MCF 10A (cell line): ENCODE measurements at regions not wholly inside any gene's neighbourhood (a gene's known extent, or its start where the extent isn't known, plus 50 kb on each side); places are given as distances from the start of the nearest gene placed in this dataset.

Experiments used
- BruUV-seq: library from RNA; stranded (reverse); fragments of 400-500 nt; replicated peaks from 2 replicates; lab custom pipeline; 2021; lab: Mats Ljungman, UMichigan
- CTCF ChIA-PET: fragments of 300-600 bp; sonication (Branson Sonifier 250); formaldehyde crosslinking; extraction: SDS; loops from one replicate; lab custom pipeline; 2021; ENCODE audit warnings: antibody characterized with exemption, inconsistent platforms; lab: Yijun Ruan, JAX
- POLR2A ChIA-PET: fragments of 300-600, 350-650 bp; sonication (Branson Sonifier 250); formaldehyde crosslinking; extraction: SDS; loops from one replicate; lab custom pipeline; 2020; ENCODE audit warnings: antibody characterized with exemption, inconsistent platforms; lab: Yijun Ruan, JAX
- DNase-seq: peaks from one replicate; pipeline ENCODE4 v3.0.0-alpha.2; 2018; ENCODE audit not compliant: unreplicated experiment
- H3K27ac Mint-ChIP-seq: one replicate; pipeline ENCODE4 v1.8.0; 2022; ENCODE audit warnings: mild to moderate bottlenecking, low read depth, mixed read lengths; ENCODE audit not compliant: unreplicated experiment
- H3K27me3 Mint-ChIP-seq: one replicate; pipeline ENCODE4 v1.8.0; 2022; ENCODE audit warnings: mixed read lengths; ENCODE audit not compliant: insufficient read depth, unreplicated experiment
- H3K36me3 Mint-ChIP-seq: one replicate; pipeline ENCODE4 v1.8.0; 2022; ENCODE audit warnings: mild to moderate bottlenecking, moderate library complexity, mixed read lengths; ENCODE audit not compliant: insufficient read depth, unreplicated experiment
- H3K4me1 Mint-ChIP-seq: one replicate; pipeline ENCODE4 v1.8.0; 2022; ENCODE audit warnings: mixed read lengths; ENCODE audit not compliant: insufficient read depth, unreplicated experiment
- H3K4me3 Mint-ChIP-seq: one replicate; pipeline ENCODE4 v1.8.0; 2022; ENCODE audit warnings: mild to moderate bottlenecking, moderate library complexity, mixed read lengths; ENCODE audit not compliant: unreplicated experiment
- H3K9me3 Mint-ChIP-seq: one replicate; pipeline ENCODE4 v1.8.0; 2022; ENCODE audit warnings: mixed read lengths; ENCODE audit not compliant: unreplicated experiment
- CTCF ChIP-seq: fragments of 200-600 bp; IDR thresholded peaks from one replicate; pipeline ENCODE4 v1.8.0; 2022; ENCODE audit warnings: antibody characterized with exemption, mild to moderate bottlenecking; ENCODE audit not compliant: unreplicated experiment
- intact Hi-C: fragments of 100-400 bp; cut with micrococcal nuclease; formaldehyde crosslinking; loops from 2 replicates; pipeline ENCODE4 v1.14.1; 2022

GRCh38 chr6:121668259-121668658, 232.8 kb downstream of the GJA1 start:
- Mint-ChIP-seq H3K27ac (no peak overlapping the region), H3K4me1 (peaks cover 11% of the 10 kb centered on the region), H3K36me3 (no peaks in the 10 kb centered on the region), H3K9me3 (no peaks in the 10 kb centered on the region), H3K4me3 (no peak overlapping the region), H3K27me3 (no peaks in the 10 kb centered on the region)
- ChIA-PET POLR2A (interaction anchor here (2.5 kb wide), 1 partner anchor 15 kb away, joined by 8 read pairs; no protein-coding TSS in a partner anchor), CTCF (interaction anchor here (0.6 kb wide), 1 partner anchor 313 kb away, joined by 3 read pairs; no protein-coding TSS in a partner anchor)
- DNase-seq, result no peak
- no TSS peak for BruUV-seq
- intact Hi-C loops, result no loop called here
- TF ChIP-seq CTCF, result no peak

GRCh38 chr6:121670511-121670910, 235.1 kb downstream of the GJA1 start:
- no peak overlapping the region for H3K4me3 Mint-ChIP-seq
- no peaks in the 10 kb centered on the region for H3K36me3 Mint-ChIP-seq
- no TSS peak for BruUV-seq
- TF ChIP-seq CTCF, result no peak
- ChIA-PET CTCF (no interaction called here), POLR2A (no interaction called here)
- intact Hi-C loops, result no loop called here
- no peak for DNase-seq
- H3K9me3 Mint-ChIP-seq, result no peaks in the 10 kb centered on the region
- no peak overlapping the region for H3K27ac Mint-ChIP-seq
- H3K4me1 Mint-ChIP-seq, result peaks cover 11% of the 10 kb centered on the region
- H3K27me3 Mint-ChIP-seq, result no peaks in the 10 kb centered on the region

- CTCF ChIA-PET, result interaction anchor here (0.7 kb wide), 1 partner anchor 9 kb away, joined by 3 read pairs; no protein-coding TSS in a partner anchor
- intact Hi-C loops, result no loop called here
- Mint-ChIP-seq H3K27me3 (no peaks in the 10 kb centered on the region), H3K27ac (no peak overlapping the region), H3K9me3 (no peaks in the 10 kb centered on the region), H3K4me3 (no peak overlapping the region), H3K4me1 (no peaks in the 10 kb centered on the region), H3K36me3 (no peaks in the 10 kb centered on the region)
- TF ChIP-seq CTCF, result no peak
- BruUV-seq, result no TSS peak
- POLR2A ChIA-PET, result no interaction called here
- DNase-seq, result no peak
These were observed 242.1 kb downstream of the GJA1 start for GRCh38 chr6:121677571-121677970.

GRCh38 chr6:121678245-121678644, 242.8 kb downstream of the GJA1 start:
- Mint-ChIP-seq H3K4me3 (no peak overlapping the region), H3K9me3 (no peaks in the 10 kb centered on the region), H3K27me3 (no peaks in the 10 kb centered on the region), H3K27ac (no peak overlapping the region), H3K4me1 (no peaks in the 10 kb centered on the region), H3K36me3 (no peaks in the 10 kb centered on the region)
- POLR2A ChIA-PET, result no interaction called here
- DNase-seq, result no peak
- CTCF ChIA-PET, result interaction anchor here (0.7 kb wide), 1 partner anchor 8 kb away, joined by 3 read pairs; no protein-coding TSS in a partner anchor
- BruUV-seq, result no TSS peak
- intact Hi-C loops, result no loop called here
- TF ChIP-seq CTCF, result no peak
